CD4-positive, alpha-beta T cell treated with Interleukin-10 for 1 hour (primary cell): ENCODE measurements at regions not wholly inside any gene's neighbourhood (a gene's known extent, or its start where the extent isn't known, plus 50 kb on each side); places are given as distances from the start of the nearest gene placed in this dataset.
"Not testable (repeated sequence)": the region's sequence is repeated elsewhere in the genome, so short reads cannot be mapped to it uniquely, and the experiment has no call there.

Source experiments
- DNase-seq: peaks from one replicate; pipeline ENCODE4 v3.0.0-alpha.2; 2020

GRCh38 chr9:26664087-26664773 lies 228.4 kb downstream of the CAAP1 start:
- DNase-seq, result not testable (repeated sequence)

GRCh38 chr9:26662476-26662875 lies 230.1 kb downstream of the CAAP1 start:
- DNase-seq, result no peak

GRCh38 chr9:26658476-26658875 lies 234.1 kb downstream of the CAAP1 start:
- DNase-seq, result no peak

GRCh38 chr9:26657958-26658357 lies 234.6 kb downstream of the CAAP1 start:
- no peak for DNase-seq

GRCh38 chr9:26656003-26656870 lies 236.4 kb downstream of the CAAP1 start:
- DNase-seq, result no peak

GRCh38 chr9:26655166-26655565 lies 237.4 kb downstream of the CAAP1 start:
- DNase-seq, result no peak

GRCh38 chr9:26650325-26650724 lies 242.3 kb downstream of the CAAP1 start:
- no peak for DNase-seq

- no peak for DNase-seq
These were observed 248.8 kb downstream of the CAAP1 start for GRCh38 chr9:26643826-26644225.

- no peak for DNase-seq
These were observed 252.8 kb downstream of the CAAP1 start for GRCh38 chr9:26639761-26640160.

GRCh38 chr9:26637101-26637500 lies 255.5 kb downstream of the CAAP1 start:
- DNase-seq, result no peak

- DNase-seq, result not testable (repeated sequence)
These were observed 278.7 kb downstream of the CAAP1 start for GRCh38 chr9:26613851-26614350.

- no peak for DNase-seq
These were observed 280.4 kb downstream of the CAAP1 start for GRCh38 chr9:26612211-26612610.

GRCh38 chr9:26606756-26607155 lies 285.8 kb downstream of the CAAP1 start:
- no peak for DNase-seq

GRCh38 chr9:26605367-26605766 lies 287.2 kb downstream of the CAAP1 start:
- DNase-seq, result no peak

- no peak for DNase-seq
These were observed 288.4 kb downstream of the CAAP1 start for GRCh38 chr9:26604076-26604662.

- no peak for DNase-seq
These were observed 289.0 kb downstream of the CAAP1 start for GRCh38 chr9:26603617-26604016.

- DNase-seq, result no peak
These were observed 295.0 kb downstream of the CAAP1 start for GRCh38 chr9:26597542-26598149.

- DNase-seq, result no peak
These were observed 313.5 kb downstream of the CAAP1 start for GRCh38 chr9:26579056-26579455.

GRCh38 chr9:26574898-26575440 lies 317.6 kb downstream of the CAAP1 start:
- DNase-seq, result no peak

GRCh38 chr9:26574256-26574655 lies 318.3 kb downstream of the CAAP1 start:
- no peak for DNase-seq

- no peak for DNase-seq
These were observed 324.6 kb downstream of the CAAP1 start for GRCh38 chr9:26567976-26568375.

GRCh38 chr9:26566141-26566540 lies 326.5 kb downstream of the CAAP1 start:
- DNase-seq, result no peak

GRCh38 chr9:26565118-26565517 lies 327.5 kb downstream of the CAAP1 start:
- DNase-seq, result no peak
